SK-MEL-5 (cell line): ENCODE measurements at regions not wholly inside any gene's neighbourhood (a gene's known extent, or its start where the extent isn't known, plus 50 kb on each side); places are given as distances from the start of the nearest gene placed in this dataset.

Experiments used
- DNase-seq: peaks from one replicate; pipeline ENCODE4 v3.0.0-alpha.2; 2016; ENCODE audit warnings: low read depth, low spot score
- in situ Hi-C: cut with HindIII; loops from 2 replicates; pipeline ENCODE4 v1.10.0; 2016; ENCODE audit warnings: low sequenced_read_pairs, high pct_unique_total_duplicates, low pct_unique_long_range_greater_than_20kb

DNA sequence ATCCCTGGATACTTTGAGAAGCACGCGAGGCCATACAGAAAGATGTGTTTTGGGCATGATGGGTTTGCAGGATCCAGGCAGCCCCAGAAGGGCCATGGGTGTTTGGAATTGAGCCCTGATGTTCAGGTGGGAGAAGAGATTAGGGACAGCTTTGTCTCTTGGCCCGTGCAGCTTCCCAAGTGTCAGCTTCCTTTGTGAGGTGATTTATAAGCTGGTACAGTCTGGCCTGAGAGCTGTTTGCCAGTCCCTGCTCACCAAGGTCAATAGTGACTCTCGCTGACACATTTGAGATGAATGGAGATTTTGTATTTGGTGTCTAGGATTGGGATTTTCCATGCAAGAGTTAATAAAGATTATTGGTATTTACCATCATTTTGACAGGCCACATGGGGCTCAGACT, 165.9 kb downstream of the ICE1 start:
- no peak for DNase-seq
- in situ Hi-C loops, result no loop called here

DNA sequence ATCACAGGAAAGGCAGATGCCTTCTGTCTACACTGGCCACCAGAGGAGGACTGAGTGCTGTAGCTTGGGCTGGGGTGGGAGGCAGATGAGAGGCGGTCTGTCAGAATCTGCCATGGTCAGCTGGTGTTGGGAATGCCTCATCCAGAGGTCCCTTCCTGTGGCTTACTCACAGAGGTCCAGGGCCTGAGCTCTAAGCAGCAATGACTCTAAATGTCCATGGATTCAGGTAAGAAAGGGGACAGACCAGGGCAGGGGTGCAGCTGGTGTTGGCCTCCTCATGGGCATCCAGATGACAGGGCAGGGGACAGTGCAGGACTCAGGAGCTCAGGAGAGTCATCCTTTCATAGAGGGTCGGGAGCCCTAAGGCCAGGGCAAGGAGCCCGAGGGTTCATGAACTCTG, 165.0 kb downstream of the ICE1 start:
- in situ Hi-C loops, result no loop called here
- DNase-seq, result no peak

DNA sequence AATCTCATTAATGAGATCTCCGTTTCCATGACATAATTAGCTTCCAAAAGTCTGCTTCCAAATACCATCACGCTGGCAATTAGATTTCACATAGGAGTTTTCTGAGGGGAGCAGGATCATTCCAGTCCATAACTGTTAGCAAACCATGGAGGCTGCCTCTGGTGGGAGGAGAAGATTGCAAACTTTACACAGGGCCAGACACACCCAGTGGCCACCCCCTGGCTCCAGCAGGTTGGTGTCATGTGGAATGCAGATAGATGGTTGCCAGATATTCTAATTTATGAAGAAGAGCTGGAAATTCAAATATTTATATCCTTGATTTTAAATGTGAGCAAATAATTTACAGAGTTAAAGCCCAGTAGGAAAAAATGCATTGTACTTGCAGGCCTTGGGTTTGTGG, 164.2 kb downstream of the ICE1 start:
- in situ Hi-C loops, result no loop called here
- DNase-seq, result no peak

DNA sequence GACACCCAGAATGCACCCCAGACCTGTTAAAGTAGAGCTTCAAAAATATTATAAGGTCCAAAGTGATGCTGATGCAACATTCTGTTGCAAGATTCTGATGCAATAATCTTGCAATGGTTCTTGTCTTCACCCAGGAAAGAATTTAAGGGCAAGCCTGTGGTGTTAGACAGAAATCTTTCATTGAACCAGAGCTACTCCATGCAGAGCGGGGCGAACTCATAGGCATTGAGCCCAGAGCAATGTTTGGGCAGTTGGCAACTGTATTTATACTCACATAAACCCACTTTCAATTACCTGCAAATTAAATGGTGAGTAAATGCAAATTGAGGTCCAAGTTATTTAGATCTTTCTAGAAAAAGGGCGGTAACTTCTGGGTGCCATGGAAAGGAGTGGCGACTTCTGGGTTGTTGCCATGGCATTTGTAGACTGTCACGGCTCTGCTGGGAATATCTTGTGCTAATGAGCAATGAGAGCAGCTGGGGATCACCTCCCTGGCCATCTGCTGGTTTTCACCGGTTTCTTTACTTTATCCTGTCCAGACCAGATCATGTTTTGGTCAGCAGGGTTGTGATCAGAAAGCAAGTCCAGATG, 163.4 kb downstream of the ICE1 start:
- in situ Hi-C loops, result no loop called here

DNA sequence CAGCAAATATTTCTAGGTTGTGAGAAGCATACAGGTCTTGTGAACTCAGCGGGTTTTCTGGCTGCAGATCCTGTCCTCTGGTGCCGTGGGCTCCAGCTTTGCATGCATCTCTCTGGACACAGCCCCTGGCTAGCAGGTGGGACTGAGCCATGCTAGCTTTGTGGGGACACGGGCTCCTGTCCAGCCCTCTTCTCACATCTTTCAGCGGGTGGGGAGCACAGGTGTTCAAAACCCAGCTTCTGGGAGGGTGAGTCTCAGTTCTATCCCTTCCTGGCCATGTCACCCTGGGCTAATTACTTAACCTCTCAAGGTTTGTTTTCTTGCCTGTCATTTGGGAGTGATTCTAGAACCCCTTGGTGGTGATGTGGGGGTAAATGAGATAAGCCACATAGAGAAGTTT, 162.3 kb downstream of the ICE1 start:
- in situ Hi-C loops, result no loop called here

More for the DNA sequence above, 163.4 kb downstream of the ICE1 start:
- DNase-seq, result no peak

DNA sequence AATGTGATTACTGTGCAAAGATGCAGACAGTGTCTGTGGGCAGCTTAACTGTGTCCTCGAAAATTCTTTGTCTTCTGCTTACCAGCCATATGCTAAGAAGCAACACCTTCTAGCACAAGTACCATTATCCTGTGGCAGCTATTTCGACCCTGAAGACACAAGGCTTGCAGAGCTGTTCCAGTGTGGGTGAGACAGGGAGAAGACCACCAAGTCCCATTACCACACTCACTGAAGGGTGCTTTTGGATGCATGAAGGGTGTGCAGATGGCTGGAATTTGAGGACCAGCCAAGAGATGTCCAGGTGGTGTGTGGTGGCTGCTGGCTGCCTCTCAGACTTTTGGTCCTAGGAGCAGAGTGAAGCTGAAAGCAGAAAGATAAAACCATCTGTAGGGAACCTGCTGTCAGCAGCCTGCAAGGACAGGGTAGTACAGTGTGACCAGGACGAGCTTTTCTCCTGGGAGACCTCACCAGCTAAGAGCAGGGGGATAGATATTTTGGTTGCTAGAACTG, 161.8 kb downstream of the ICE1 start:
- DNase-seq, result no peak
- in situ Hi-C loops, result no loop called here

More for the DNA sequence above, 162.3 kb downstream of the ICE1 start:
- DNase-seq, result no peak

DNA sequence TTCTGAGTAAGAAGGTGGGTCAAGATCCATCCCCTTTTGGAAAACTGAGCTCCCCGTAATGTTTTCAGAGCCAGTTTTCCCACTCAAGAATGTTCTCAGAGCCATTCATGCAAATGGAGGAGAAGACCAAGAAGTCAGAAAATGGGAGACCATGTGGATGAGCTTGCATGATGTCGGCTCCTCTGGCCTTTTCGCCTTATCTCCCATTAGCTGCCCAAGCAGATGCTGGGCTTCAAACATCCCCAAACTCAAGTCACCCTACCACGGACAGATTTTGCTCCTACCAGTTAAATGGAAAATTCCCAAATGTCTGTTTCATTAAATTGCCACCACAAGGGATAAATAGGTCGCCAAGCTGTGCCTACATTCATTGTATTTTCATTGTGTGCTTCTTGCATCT, 161.4 kb downstream of the ICE1 start:
- no peak for DNase-seq
- in situ Hi-C loops, result no loop called here

DNA sequence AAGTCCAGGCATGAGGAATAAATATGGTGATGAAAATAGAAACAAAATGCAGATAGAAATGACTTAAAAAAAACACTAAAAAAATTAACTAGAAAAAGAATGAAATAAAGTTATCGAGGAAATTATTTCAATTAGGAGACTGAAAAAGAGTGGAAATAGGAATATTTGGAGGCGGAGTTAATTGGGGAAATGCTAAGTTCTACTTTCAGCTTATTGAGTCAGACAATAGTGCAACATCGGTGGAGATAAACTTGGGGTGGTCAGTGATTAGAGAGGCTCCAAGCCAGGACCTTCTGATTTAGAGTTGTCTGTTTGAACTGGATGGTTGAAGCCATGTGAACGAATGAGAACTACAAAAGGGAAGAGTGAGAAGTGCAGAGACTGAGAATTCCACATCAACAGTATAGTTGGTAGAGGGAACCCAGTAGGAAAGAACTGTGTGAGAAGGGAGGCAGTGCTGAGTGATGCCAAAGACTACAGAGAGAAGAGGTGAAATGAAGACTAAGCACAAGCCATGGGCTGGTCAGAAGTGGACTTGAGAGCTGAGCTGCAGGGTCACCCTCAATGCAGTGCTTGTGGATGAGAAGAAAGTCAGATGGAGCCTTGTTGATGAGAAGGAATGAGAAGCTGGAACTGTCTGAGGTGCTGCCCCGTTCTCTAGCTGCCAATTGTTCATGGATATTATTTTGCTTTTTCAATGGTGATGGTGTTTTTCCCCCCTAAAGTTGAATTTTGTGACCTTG, 160.7 kb downstream of the ICE1 start:
- no peak for DNase-seq
- in situ Hi-C loops, result no loop called here

DNA sequence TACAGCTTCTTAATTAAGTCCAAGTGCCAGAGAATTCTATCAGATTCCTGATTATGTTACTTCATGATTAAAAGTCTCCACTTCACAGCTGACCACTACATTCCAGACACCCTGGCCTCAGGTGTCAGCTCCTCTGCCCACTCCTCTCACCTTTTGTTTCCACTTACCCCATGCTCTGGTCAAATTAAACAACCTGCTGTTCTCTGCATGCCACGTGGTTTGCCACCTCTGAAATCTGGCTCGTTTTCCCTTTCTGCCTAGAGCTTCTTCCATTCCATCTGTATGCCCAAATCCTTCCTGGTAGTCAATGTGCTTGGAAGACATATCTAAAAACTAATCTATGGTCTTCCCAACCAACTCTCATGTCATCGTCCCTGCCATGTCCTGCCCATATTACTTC, 158.6 kb downstream of the ICE1 start:
- no peak for DNase-seq
- in situ Hi-C loops, result no loop called here

DNA sequence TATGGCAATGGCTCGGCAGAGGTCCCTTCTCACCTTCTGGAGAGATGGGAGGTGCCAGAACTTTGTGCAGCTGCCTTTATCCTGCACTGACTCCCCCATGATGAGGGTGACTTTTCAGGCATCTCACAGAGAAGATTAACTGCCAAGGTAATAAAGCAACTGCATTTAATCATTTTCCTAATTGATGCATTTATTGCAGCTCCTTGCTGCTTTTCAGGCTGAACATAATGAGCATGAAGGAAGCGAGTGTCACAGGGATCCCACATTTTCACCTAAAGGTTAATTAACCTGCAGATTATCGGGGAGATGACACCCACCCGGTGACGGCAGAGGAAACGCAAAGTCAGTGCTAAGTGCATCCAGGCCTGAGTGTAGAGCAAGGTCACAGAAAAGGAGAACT, 154.3 kb downstream of the ICE1 start:
- in situ Hi-C loops, result no loop called here
- no peak for DNase-seq

DNA sequence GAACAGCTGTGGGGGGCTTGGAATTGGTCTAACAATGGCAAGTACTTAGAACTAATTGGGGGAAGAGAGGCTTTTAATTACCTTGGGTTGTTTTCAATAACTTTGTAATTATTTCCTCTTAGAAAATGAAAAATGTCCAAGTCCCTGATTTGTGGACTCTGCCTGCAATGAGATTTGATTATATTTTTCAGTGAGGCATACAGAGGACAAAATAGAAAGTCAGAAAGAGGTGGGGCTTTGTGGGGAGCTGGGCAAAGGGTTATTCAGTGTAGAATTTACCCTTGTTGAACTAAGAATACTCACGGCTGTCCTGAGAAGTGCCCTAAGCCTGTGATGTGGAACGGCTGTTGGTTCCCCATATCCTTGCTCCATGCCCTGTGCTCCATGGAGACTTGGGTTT, 153.0 kb downstream of the ICE1 start:
- in situ Hi-C loops, result no loop called here
- DNase-seq, result no peak

DNA sequence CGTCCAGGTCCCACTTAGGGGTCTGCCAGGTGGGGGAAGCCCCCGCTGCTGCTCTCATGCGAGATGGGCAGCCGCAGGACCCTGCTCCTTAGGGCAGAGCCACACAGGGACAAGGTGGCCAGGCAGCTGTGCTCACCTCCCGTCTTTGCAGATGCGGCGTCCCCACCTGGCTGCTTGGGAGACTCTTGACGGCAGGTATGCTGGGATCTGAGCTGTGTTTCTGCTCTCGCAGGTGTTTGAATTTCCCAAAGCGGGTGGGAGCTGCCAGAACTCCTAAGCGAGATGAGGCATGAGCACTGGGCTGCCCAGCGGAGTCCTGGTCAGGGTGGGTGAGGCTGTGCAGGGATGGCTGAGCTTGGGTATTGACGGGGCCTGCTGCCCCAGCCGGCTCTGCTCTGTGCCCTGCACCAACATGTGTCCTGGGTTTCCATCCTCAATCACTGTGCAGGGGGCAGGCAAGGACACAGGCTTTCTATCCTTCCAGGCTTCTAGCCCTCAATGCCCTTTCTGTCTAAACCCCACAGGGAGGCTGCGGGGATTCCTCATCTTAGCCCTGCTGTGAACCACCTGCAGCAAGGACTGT, 151.4 kb downstream of the ICE1 start:
- no peak for DNase-seq
- in situ Hi-C loops, result no loop called here

DNA sequence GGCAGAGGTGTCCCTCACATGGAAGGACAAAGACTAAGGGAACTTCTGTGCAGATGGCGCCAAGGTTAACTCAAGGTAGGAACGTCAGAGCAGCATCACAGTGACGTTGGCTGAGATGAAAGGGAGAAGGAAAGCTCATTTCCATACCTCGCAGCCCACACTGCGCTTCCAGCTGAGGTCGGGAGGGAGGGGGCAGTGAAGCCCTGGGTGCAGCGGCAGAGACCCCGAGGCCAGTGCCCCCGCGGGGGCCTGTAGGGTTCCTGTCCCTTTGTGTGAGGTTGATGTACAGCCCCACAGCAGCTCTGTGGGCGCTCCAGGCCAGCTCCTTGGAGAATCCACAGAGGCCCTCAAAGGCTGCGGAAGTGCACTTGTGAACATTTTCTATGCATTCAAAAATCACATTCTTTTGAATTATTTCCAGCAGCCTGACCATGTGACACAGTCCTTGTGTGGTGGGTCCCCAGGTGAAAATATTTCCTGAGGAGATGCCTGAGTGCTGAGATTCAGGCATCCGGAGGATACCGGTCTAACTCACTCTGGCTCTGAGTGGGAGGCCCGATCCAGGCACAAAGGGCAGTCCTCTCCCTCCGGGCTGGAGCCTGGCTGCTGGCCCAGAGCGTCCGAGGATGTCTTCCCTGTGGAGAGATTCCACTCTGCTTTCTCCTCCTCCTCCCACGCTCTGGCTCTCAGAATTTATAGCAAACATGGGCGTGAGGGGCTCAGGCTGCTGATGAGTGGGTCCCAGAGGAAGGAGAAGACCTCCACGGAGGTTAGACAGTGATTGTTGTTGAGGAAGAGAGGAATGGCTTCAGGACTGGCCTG, 150.7 kb downstream of the ICE1 start:
- in situ Hi-C loops, result no loop called here
- DNase-seq, result no peak

DNA sequence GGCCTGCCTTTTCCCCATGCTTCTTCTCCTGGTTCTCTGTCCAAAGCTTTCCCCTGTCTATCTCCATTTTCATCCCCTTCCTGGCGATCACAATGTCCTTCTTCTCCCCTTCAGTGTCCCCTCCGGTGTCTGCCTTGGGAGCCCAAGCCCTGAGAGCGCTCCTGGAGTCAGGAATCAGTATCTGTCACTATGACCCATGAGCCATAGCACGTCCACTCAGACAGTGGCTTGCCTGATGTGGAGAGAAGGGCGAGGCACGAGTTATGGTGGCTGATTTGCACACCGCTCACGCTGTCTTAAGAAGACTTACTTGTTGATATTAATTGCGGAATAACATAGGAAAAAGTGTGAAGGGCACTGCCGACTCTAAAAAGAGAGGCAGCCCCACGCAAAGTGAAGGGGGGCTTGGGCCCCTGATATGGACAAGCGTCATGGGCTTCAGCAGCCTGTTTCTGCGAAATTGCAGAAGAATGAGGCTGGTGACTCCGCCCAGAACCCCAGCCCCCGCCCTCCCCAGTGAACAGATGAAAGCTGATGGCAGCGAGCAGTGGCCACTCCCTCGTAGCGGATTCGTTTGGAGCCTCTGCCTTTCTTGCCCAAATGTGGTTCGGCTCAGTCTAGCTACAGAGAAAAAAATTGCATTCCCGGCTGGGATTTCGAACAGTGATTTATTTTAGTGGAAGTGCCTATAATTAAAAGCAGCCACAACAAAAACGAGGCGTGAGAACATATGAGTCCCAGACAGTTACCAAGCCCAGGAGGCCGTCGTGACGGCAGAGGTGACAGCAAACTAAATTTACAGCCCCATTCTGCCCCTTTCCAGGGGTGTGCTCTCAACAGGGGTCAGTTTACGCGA, 149.8 kb downstream of the ICE1 start:
- DNase-seq, result peak; percentile 19
- in situ Hi-C loops, result no loop called here

DNA sequence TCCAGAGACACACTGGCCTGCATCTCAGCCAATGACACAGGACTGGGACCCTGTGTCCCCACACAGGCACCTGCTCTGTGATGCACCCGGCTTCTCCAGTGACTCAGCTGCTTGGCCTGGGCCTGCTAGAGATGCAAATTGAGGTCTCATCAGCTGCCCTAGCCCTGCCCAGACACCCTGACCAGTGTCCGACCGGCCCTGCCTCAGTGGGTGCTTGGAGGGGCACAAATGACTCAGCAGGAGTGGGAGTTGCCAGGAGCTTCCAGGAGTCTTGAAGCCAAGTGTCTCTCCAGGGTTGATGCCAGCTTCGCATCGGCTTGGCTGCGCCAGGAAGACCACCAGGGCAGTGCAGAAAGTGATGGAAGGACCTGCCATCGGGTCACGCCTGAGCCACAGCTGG, 148.2 kb downstream of the ICE1 start:
- in situ Hi-C loops, result no loop called here

DNA sequence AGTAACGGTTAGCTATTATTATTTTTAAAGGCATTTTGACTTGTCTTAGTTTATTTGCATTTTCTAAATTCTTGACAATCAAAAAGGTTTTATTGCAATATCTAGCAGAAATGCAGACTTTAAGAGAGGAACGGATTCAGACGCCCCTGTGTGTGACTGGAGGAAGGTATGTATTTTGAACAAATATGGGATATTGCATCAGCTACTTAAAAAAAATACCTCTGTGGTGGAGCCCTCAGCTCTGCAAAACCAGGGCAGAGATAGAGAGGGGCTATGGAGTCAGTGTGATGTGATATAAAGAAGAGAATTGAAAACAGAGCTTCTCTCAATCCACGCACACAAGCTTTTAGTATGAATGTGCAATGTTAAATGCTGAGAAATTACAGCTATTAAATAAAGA, 142.4 kb downstream of the ICE1 start:
- DNase-seq, result no peak
- in situ Hi-C loops, result no loop called here

More for the DNA sequence above, 148.2 kb downstream of the ICE1 start:
- no peak for DNase-seq

DNA sequence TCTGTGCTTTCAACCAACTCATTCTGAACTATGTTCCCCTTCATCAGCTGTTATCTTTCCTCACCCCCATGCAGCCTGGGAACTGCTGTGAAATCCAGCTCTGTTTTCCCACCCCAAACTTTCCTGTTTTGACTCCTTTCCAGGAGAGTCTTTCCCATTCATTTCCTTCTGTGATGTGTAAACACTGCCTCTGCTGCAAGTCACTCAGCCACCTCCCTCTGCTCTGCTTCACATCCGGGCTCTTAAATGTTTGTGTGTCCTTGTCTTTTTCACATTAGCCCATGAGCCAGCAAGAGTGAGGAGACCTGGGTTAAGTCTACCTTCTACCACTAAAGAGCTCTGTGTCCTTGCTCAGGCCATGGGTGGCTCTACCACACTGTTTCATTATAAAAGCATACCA, 137.5 kb downstream of the ICE1 start:
- in situ Hi-C loops, result no loop called here

More for the DNA sequence above, 137.5 kb downstream of the ICE1 start:
- DNase-seq, result no peak
